Erythroblast (primary cell): ENCODE measurements at regions not wholly inside any gene's neighbourhood (a gene's known extent, or its start where the extent isn't known, plus 50 kb on each side); places are given as distances from the start of the nearest gene placed in this dataset.

Experiments used
- GATA1 ChIP-seq: IDR thresholded peaks from 2 replicates; pipeline ENCODE4 v1.6.1; 2011; ENCODE audit warnings: low read depth, mild to moderate bottlenecking, control low read depth, low read length, moderate library complexity
- POLR2A ChIP-seq: IDR thresholded peaks from 2 replicates; pipeline ENCODE4 v1.6.1; 2011; ENCODE audit warnings: mild to moderate bottlenecking, low read length

GRCh38 chr18:27728659-27729058, 448.3 kb downstream of the CDH2 start:
- TF ChIP-seq POLR2A (no peak), GATA1 (no peak)
